CD14-positive monocyte (primary cell): ENCODE measurements at regions not wholly inside any gene's neighbourhood (a gene's known extent, or its start where the extent isn't known, plus 50 kb on each side); places are given as distances from the start of the nearest gene placed in this dataset.

Experiments
- DNase-seq, 3 donors: peaks; one replicate each; pipeline ENCODE4 v3.0.0-alpha.2; 2011 to 2022
- H2AFZ ChIP-seq: 2 replicates; pipeline ENCODE4 v1.6.0; 2012; ENCODE audit warnings: mild to moderate bottlenecking, low read depth, low read length, inconsistent platforms; ENCODE audit not compliant: insufficient read depth, poor library complexity, severe bottlenecking
- H3K27ac ChIP-seq, 2 donors: 1 replicate in 1 of 2; 2 replicates in 1 of 2; pipeline ENCODE4 v1.5.1; 2012 to 2013; ENCODE audit warnings: low read length in 2 of 2, control low read depth in 1 of 2, inconsistent platforms in 1 of 2, low read depth in 1 of 2, mild to moderate bottlenecking in 1 of 2
- H3K27me3 ChIP-seq, 2 donors: one replicate each; pipeline versions ENCODE4 v1.6.0 to v1.6.1; 2011 to 2013; ENCODE audit warnings: low read length in 2 of 2; ENCODE audit not compliant: control insufficient read depth in 2 of 2, insufficient read depth in 2 of 2
- H3K36me3 ChIP-seq, 2 donors: replicated peaks in 1 of 2; 1 replicate in 1 of 2; 2 replicates in 1 of 2; pipeline versions ENCODE4 v1.5.1 to v1.6.1; 2012 to 2013; ENCODE audit warnings: low read length in 2 of 2, control low read depth in 1 of 2, inconsistent platforms in 1 of 2, mild to moderate bottlenecking in 1 of 2; ENCODE audit not compliant: insufficient read depth in 2 of 2, control insufficient read depth in 1 of 2
- H3K4me1 ChIP-seq, 2 donors: 1 replicate in 1 of 2; 2 replicates in 1 of 2; pipeline versions ENCODE4 v1.5.1 to v1.6.1; 2012 to 2013; ENCODE audit warnings: low read length in 2 of 2, control low read depth in 1 of 2, inconsistent platforms in 1 of 2, mild to moderate bottlenecking in 1 of 2, moderate library complexity in 1 of 2; ENCODE audit not compliant: insufficient read depth in 2 of 2, control insufficient read depth in 1 of 2
- H3K4me2 ChIP-seq: replicated peaks from 2 replicates; pipeline ENCODE3; 2012; ENCODE audit warnings: low read length, moderate library complexity, mild to moderate bottlenecking; ENCODE audit not compliant: poor library complexity, severe bottlenecking; ENCODE audit errors: extremely low read depth
- H3K4me3 ChIP-seq, 3 experiments: fragments of 200-600 bp in 1 of 3; sonication (generic) in 1 of 3; replicated peaks in 1 of 3; 1 replicate in 2 of 3; 2 replicates in 1 of 3; pipeline ENCODE4 v1.5.1; 2011 to 2013; ENCODE audit warnings: low read length in 3 of 3, mild to moderate bottlenecking in 3 of 3, control low read depth in 2 of 3, low read depth in 2 of 3, inconsistent platforms in 1 of 3, moderate library complexity in 1 of 3
- H3K79me2 ChIP-seq: 2 replicates; pipeline ENCODE4 v1.6.0; 2012; ENCODE audit warnings: mild to moderate bottlenecking, control low read depth, inconsistent platforms, low read length, moderate library complexity; ENCODE audit not compliant: insufficient read depth
- H3K9ac ChIP-seq: 2 replicates; pipeline ENCODE4 v1.6.0; 2017; ENCODE audit warnings: low read length, mild to moderate bottlenecking; ENCODE audit not compliant: insufficient read depth, poor library complexity, severe bottlenecking
- H3K9me3 ChIP-seq, 2 donors: replicated peaks in 1 of 2; 1 replicate in 1 of 2; 2 replicates in 1 of 2; pipeline versions ENCODE4 v1.5.1 to v1.6.1; 2012 to 2013; ENCODE audit warnings: low read length in 2 of 2, control low read depth in 1 of 2; ENCODE audit not compliant: control insufficient read depth in 1 of 2, insufficient read depth in 1 of 2
- H4K20me1 ChIP-seq: 2 replicates; pipeline ENCODE4 v1.6.0; 2012; ENCODE audit warnings: mild to moderate bottlenecking, low read length, control low read depth, moderate library complexity; ENCODE audit not compliant: insufficient read depth
- H3K27ac Mint-ChIP-seq, 7 donors: one replicate each; pipeline ENCODE4 v1.8.0; 2020; ENCODE audit warnings: mild to moderate bottlenecking in 7 of 7, mixed read lengths in 7 of 7, moderate library complexity in 6 of 7, inconsistent platforms in 2 of 7
- H3K27me3 Mint-ChIP-seq, 3 donors: one replicate each; pipeline ENCODE4 v1.8.0; 2021 to 2022; ENCODE audit warnings: low read depth in 3 of 3, mild to moderate bottlenecking in 3 of 3, mixed read lengths in 3 of 3, moderate library complexity in 3 of 3, inconsistent platforms in 1 of 3
- H3K36me3 Mint-ChIP-seq, 2 donors: one replicate each; pipeline ENCODE4 v1.8.0; 2020; ENCODE audit warnings: mixed read lengths in 2 of 2, inconsistent platforms in 1 of 2, mild to moderate bottlenecking in 1 of 2
- H3K4me1 Mint-ChIP-seq: one replicate; pipeline ENCODE4 v1.8.0; 2020; ENCODE audit warnings: mild to moderate bottlenecking, mixed read lengths
- H3K4me3 Mint-ChIP-seq, 2 donors: one replicate each; pipeline ENCODE4 v1.8.0; 2020; ENCODE audit warnings: mild to moderate bottlenecking in 2 of 2, mixed read lengths in 2 of 2, moderate library complexity in 1 of 2
- H3K9me3 Mint-ChIP-seq, 7 donors: one replicate each; pipeline ENCODE4 v1.8.0; 2020 to 2022; ENCODE audit warnings: mixed read lengths in 7 of 7, mild to moderate bottlenecking in 6 of 7, moderate library complexity in 6 of 7, inconsistent platforms in 2 of 7
- WGBS: methylation state at CpG from one replicate; pipeline ENCODE4 v1.1.5; 2013; ENCODE audit warnings: missing lambda C conversion rate; ENCODE audit not compliant: insufficient coverage; 5-methylcytosine and 5-hydroxymethylcytosine counted together
- intact Hi-C, 2 donors: fragments of 100-400 bp; cut with micrococcal nuclease; formaldehyde crosslinking; loops; one replicate each; pipeline versions ENCODE4 v1.15.0 to v1.15.1; 2023
- TF ChIP-seq, protein P1 (sequence below): fragments of 200-600 bp; IDR thresholded peaks from one replicate; pipeline ENCODE4 v1.8.0; 2022; ENCODE audit warnings: antibody characterized with exemption, mild to moderate bottlenecking

DNA sequence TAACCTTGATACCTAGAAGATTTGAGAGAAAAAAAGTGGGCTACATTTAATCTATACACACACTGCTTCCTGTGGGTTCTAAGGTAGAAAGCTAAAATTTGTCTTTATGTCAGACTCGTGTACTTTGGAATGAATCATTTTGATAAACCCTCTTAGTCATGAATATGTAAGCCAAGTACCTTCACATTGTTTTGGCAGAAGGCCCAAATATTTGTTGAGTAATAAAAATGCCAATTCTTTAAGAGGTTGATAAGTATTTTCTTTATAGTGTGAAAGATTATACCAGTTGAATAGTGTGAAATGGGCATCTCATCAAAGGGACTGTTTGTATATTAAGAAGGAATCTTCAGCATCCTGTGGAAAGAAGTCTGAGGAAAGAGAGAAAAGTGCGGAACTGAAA, 1464.7 kb upstream of the ZEB2 start:
- Mint-ChIP-seq H3K27me3 (peaks cover 0 to 2% (median 0%) of the 10 kb centered on the region in 3 donors), H3K27ac (no peak overlapping the region), H3K9me3 (peaks cover 0 to 2% (median 0%) of the 10 kb centered on the region in 7 donors), H3K36me3 (no peaks in the 10 kb centered on the region), H3K4me3 (no peak overlapping the region), H3K4me1 (no peaks in the 10 kb centered on the region)
- H3K4me1 ChIP-seq: no peaks in the 10 kb centered on the region
- no peak overlapping the region for H3K4me2 ChIP-seq
- no peak for DNase-seq
- TF ChIP-seq, protein P1, sequence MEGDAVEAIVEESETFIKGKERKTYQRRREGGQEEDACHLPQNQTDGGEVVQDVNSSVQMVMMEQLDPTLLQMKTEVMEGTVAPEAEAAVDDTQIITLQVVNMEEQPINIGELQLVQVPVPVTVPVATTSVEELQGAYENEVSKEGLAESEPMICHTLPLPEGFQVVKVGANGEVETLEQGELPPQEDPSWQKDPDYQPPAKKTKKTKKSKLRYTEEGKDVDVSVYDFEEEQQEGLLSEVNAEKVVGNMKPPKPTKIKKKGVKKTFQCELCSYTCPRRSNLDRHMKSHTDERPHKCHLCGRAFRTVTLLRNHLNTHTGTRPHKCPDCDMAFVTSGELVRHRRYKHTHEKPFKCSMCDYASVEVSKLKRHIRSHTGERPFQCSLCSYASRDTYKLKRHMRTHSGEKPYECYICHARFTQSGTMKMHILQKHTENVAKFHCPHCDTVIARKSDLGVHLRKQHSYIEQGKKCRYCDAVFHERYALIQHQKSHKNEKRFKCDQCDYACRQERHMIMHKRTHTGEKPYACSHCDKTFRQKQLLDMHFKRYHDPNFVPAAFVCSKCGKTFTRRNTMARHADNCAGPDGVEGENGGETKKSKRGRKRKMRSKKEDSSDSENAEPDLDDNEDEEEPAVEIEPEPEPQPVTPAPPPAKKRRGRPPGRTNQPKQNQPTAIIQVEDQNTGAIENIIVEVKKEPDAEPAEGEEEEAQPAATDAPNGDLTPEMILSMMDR: no peak
- H3K27me3 ChIP-seq: no peaks in the 10 kb centered on the region
- no peaks in the 10 kb centered on the region for H4K20me1 ChIP-seq
- H2AFZ ChIP-seq: no peak overlapping the region
- H3K4me3 ChIP-seq: no peak overlapping the region
- H3K9ac ChIP-seq: no peak overlapping the region
- H3K36me3 ChIP-seq: no peaks in the 10 kb centered on the region
- H3K27ac ChIP-seq: no peak overlapping the region
- no peaks in the 10 kb centered on the region for H3K79me2 ChIP-seq
- 100% methylated on average over 1 of the region's 2 CpGs for WGBS
- peaks cover 0 to 2% of the 10 kb centered on the region in 2 donors for H3K9me3 ChIP-seq
- intact Hi-C loops: no loop called here

DNA sequence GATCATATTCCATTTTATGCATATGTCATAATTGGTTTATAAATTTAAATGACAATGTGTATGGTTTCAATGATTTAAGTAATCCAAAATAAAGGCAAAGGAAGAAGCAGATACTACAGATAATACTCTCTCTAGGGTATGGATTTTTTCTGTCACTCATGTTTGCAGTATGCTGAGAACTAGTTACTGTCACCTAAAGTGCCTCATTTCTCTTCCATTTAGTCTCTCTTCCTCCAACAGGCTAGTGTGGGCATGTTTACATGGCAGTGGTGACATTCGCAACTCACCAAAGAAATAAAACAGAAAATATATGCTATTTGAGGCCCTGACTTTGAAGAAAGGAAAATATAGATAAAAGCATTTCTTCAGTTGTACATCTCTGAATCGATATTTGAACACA, 1460.4 kb upstream of the ZEB2 start:
- Histone ChIP-seq H3K27ac (no peak overlapping the region), H3K4me1 (no peaks in the 10 kb centered on the region), H3K4me3 (no peak overlapping the region), H4K20me1 (no peaks in the 10 kb centered on the region), H3K79me2 (no peaks in the 10 kb centered on the region), H3K27me3 (no peaks in the 10 kb centered on the region), H3K9ac (no peak overlapping the region), H3K9me3 (peaks cover 0 to 2% of the 10 kb centered on the region in 2 donors), H3K36me3 (no peaks in the 10 kb centered on the region), H2AFZ (no peak overlapping the region), H3K4me2 (no peak overlapping the region)
- Mint-ChIP-seq H3K9me3 (peaks cover 0 to 1% (median 0%) of the 10 kb centered on the region in 7 donors), H3K4me3 (no peak overlapping the region), H3K27me3 (peaks cover 0 to 3% (median 0%) of the 10 kb centered on the region in 3 donors), H3K4me1 (no peaks in the 10 kb centered on the region), H3K36me3 (no peaks in the 10 kb centered on the region), H3K27ac (no peak overlapping the region)
- intact Hi-C loops: no loop called here
- TF ChIP-seq, protein P1: no peak
- WGBS: no CpG with 5 or more reads among the region's 2 CpGs
- no peak for DNase-seq
